Adrenal gland (tissue), 5 donors: ENCODE measurements at regions not wholly inside any gene's neighbourhood (a gene's known extent, or its start where the extent isn't known, plus 50 kb on each side); places are given as distances from the start of the nearest gene placed in this dataset.

Experiments used
- POLR2A ChIP-seq, 2 donors: fragments of 450-650 bp; IDR thresholded peaks; one replicate each; pipeline ENCODE4 v1.6.1; 2017; ENCODE audit warnings: antibody characterized with exemption in 2 of 2, mild to moderate bottlenecking in 2 of 2, moderate library complexity in 1 of 2
- TF ChIP-seq, protein P1 (sequence below), 6 experiments: fragments of 450-650 bp in 4 of 6; fragments of 200-600 bp in 2 of 6; sonication (generic) in 1 of 6; IDR thresholded peaks; 1 replicate in 5 of 6; 2 replicates in 1 of 6; pipeline versions ENCODE4 v1.5.1 to v1.8.0; 2016 to 2021; ENCODE audit warnings: antibody characterized with exemption in 6 of 6, mild to moderate bottlenecking in 2 of 6, moderate library complexity in 1 of 6
- donor health status: DM: no; HTN: no; CAD: no.

DNA sequence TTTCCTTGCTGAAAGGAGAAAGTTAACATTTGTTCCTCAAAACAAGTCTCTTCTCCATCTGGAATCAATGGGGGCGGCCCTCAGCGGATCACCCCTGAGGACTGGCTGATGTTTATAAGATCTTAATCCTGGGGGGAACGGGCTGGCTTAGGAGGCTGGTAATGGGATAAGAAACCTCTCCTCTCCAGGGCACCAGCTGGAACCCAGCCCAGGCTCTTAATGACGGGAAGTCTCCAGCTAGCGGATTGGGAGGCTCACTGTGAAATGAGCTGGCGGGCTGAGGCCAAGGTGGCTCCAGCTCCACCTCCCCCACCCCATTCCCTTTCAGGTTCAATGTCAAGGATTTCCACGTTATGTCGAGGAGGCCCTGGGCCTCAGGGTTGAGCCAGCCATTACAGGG, 1133.0 kb downstream of the VRK1 start:
- TF ChIP-seq, protein P1, sequence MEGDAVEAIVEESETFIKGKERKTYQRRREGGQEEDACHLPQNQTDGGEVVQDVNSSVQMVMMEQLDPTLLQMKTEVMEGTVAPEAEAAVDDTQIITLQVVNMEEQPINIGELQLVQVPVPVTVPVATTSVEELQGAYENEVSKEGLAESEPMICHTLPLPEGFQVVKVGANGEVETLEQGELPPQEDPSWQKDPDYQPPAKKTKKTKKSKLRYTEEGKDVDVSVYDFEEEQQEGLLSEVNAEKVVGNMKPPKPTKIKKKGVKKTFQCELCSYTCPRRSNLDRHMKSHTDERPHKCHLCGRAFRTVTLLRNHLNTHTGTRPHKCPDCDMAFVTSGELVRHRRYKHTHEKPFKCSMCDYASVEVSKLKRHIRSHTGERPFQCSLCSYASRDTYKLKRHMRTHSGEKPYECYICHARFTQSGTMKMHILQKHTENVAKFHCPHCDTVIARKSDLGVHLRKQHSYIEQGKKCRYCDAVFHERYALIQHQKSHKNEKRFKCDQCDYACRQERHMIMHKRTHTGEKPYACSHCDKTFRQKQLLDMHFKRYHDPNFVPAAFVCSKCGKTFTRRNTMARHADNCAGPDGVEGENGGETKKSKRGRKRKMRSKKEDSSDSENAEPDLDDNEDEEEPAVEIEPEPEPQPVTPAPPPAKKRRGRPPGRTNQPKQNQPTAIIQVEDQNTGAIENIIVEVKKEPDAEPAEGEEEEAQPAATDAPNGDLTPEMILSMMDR (IDR thresholded peaks at IDR 0.05) = no peak
- TF ChIP-seq POLR2A (IDR thresholded peaks at IDR 0.05) = no peak
